ENCODE measurements at regions not wholly inside any gene's neighbourhood (a gene's known extent, or its start where the extent isn't known, plus 50 kb on each side); places are given as distances from the start of the nearest gene placed in this dataset.
A peak's percentile ranks its signal among the peaks of the same experiment; 100 is the strongest.

GRCh38 chr5:61949679-61950435 is 356.1 kb upstream of the KIF2A start:
- FAIRE-seq (no peak), DNase-seq (ENCODE audit: low spot score) (no peak)

- DNase-seq (ENCODE audit: low spot score) (no peak), FAIRE-seq (no peak)
Observed at GRCh38 chr5:61951295-61951694, 354.7 kb upstream of the KIF2A start.

GRCh38 chr5:61953913-61954312 is 352.1 kb upstream of the KIF2A start:
- FAIRE-seq = peak; percentile 23

GRCh38 chr5:61964201-61964600 is 341.8 kb upstream of the KIF2A start:
- FAIRE-seq (no peak), DNase-seq (ENCODE audit: low spot score) (peak; percentile 46)

More at GRCh38 chr5:61953913-61954312, 352.1 kb upstream of the KIF2A start:
- DNase-seq (ENCODE audit: low spot score) = no peak

- FAIRE-seq (no peak), DNase-seq (ENCODE audit: low spot score) (no peak)
Observed at GRCh38 chr5:61965069-61965468, 340.9 kb upstream of the KIF2A start.

- DNase-seq (ENCODE audit: low spot score) (no peak), FAIRE-seq (no peak)
Observed at GRCh38 chr5:61965490-61965889, 340.5 kb upstream of the KIF2A start.

- FAIRE-seq = no peak
- DNase-seq (ENCODE audit: low spot score) = no peak
Observed at GRCh38 chr5:61966296-61966955, 339.6 kb upstream of the KIF2A start.

GRCh38 chr5:61966997-61967396 is 339.0 kb upstream of the KIF2A start:
- peak; percentile 62 for FAIRE-seq

GRCh38 chr5:61967681-61968080 is 338.3 kb upstream of the KIF2A start:
- DNase-seq (ENCODE audit: low spot score) (no peak), FAIRE-seq (peak; percentile 77)

More at GRCh38 chr5:61966997-61967396, 339.0 kb upstream of the KIF2A start:
- DNase-seq (ENCODE audit: low spot score) = peak; percentile 28

GRCh38 chr5:61969347-61969746 is 336.7 kb upstream of the KIF2A start:
- DNase-seq (ENCODE audit: low spot score) (peak; percentile 56), FAIRE-seq (peak; percentile 75)

GRCh38 chr5:61969755-61970154 is 336.3 kb upstream of the KIF2A start:
- FAIRE-seq (no peak), DNase-seq (ENCODE audit: low spot score) (no peak)

GRCh38 chr5:61970218-61970617 is 335.8 kb upstream of the KIF2A start:
- DNase-seq (ENCODE audit: low spot score) (no peak), FAIRE-seq (no peak)

- FAIRE-seq (no peak), DNase-seq (ENCODE audit: low spot score) (no peak)
Observed at GRCh38 chr5:61974680-61975079, 331.3 kb upstream of the KIF2A start.

- no peak for DNase-seq (ENCODE audit: low spot score)
- no peak for FAIRE-seq
Observed at GRCh38 chr5:61981886-61982285, 324.1 kb upstream of the KIF2A start.

GRCh38 chr5:61991430-61991829 is 314.6 kb upstream of the KIF2A start:
- DNase-seq (ENCODE audit: low spot score) (no peak), FAIRE-seq (no peak)

GRCh38 chr5:61991866-61992265 is 314.1 kb upstream of the KIF2A start:
- FAIRE-seq = peak; percentile 71

GRCh38 chr5:61993295-61993927 is 312.6 kb upstream of the KIF2A start:
- no peak for DNase-seq (ENCODE audit: low spot score)
- no peak for FAIRE-seq

More at GRCh38 chr5:61991866-61992265, 314.1 kb upstream of the KIF2A start:
- peak; percentile 22 for DNase-seq (ENCODE audit: low spot score)

- FAIRE-seq (no peak), DNase-seq (ENCODE audit: low spot score) (no peak)
Observed at GRCh38 chr5:61994171-61994570, 311.8 kb upstream of the KIF2A start.

- no peak for DNase-seq (ENCODE audit: low spot score)
- FAIRE-seq = no peak
Observed at GRCh38 chr5:61995486-61995885, 310.5 kb upstream of the KIF2A start.

GRCh38 chr5:61999371-61999770 is 306.6 kb upstream of the KIF2A start:
- FAIRE-seq = no peak
- no peak for DNase-seq (ENCODE audit: low spot score)

GRCh38 chr5:62000646-62001045 is 305.4 kb upstream of the KIF2A start:
- no peak for DNase-seq (ENCODE audit: low spot score)
- no peak for FAIRE-seq

GRCh38 chr5:62001640-62002039 is 304.4 kb upstream of the KIF2A start:
- DNase-seq (ENCODE audit: low spot score) (no peak), FAIRE-seq (no peak)
